ENCODE measurements at regions not wholly inside any gene's neighbourhood (a gene's known extent, or its start where the extent isn't known, plus 50 kb on each side); places are given as distances from the start of the nearest gene placed in this dataset.
"Not testable (repeated sequence)": the region's sequence is repeated elsewhere in the genome, so short reads cannot be mapped to it uniquely, and the experiment has no call there.

DNA sequence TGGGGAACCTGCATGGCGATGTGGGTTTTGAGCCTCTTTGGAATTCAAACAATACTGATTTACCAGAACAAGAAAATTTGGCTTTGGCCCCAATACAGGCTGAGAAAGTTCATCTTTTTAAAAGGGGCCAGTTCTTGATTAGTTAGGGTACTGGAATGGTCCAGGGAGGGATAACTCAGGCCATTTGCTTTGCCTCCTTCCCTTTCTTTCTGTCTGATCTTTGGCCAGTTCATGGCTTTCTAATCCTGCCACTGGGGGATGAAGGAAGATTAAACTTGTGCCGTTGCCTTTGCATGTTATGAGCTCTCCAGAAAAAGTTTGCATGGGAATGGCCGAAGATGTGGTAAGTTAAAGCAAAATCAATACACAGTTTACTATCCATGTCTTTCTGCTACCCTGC, 78.4 kb downstream of the ADAMTS15 start:
- no peak for DNase-seq (ENCODE audit: extremely low read depth in 1 of 2, low read depth in 1 of 2)

DNA sequence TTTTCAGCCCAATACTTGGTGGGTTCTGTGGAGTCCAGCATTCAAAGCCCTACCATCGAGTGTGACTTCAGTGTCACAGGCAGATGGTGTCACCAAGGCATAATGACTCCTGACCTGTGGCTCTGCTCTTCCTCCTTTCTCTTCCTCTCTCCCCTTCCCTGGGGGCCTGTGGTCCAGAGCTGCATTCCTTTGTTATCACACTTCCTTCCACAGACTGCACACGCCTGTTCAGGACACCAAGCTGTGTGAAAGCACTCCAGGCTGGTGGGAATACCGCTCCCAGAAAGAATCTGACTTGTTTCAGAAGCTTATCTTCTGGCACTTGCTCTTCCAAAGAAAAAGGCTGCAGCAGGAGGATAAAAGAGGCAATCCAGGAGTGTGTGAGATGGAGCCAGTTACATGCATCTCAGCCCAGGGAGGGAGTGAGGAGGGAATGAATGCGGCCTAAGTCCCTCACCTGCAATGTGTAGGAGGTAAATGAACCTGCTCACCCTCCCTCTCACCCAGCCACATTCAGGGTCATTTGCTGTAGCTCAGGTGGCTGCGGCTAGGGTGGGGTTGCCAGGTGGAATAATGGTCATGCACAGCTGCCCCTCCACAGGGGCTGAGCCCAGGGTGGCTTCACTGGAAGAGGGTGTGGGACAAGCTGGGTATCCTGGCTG, 79.3 kb downstream of the ADAMTS15 start:
- no peak for DNase-seq (ENCODE audit: extremely low read depth in 1 of 2, low read depth in 1 of 2)

DNA sequence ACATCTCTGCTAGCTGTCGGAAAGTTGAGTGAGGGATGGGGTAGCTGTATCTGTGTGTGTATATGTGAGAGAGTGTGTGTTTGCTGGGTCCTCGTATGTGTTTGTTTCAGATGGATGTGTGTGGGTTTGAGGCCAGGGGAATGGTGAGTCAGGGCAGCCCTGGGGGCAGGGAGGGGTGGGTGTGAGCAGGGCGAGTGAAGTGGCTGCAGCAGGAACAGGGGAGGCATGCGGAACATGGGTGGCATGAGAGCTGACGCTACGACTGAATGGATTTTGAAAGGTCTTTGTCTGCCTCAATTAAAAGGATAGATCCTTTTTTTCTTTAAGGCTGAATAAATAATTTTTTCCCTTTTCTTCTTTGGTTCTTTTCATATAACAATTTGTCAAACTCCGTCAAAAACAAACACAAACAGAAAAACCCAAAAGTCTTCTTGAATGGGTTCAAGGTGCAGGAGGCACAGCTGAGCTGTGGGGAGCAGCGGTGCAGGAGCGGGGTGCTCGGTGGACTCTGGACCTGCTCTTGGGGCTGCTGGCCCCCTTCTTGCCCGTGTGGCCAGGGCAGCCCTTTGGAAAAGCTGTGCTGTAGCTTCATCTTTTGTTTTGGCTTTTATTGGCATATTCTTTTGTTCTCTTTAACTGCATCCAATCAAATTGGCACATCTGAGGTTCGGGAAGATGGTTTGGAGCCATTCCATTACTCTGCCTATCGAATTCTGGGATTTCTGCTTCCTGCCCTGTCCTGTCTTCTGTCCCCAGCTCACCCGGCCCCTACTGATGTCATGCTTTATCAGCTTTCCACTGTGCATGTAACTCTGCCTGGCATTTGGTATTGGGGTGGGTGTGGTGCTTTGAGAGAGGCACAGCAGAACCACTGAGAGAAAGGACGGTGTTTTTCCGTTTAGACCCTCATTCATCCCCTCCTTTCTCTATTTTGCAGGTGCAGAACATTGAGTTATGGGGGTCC, 80.1 kb downstream of the ADAMTS15 start:
- no peak for DNase-seq (ENCODE audit: extremely low read depth in 1 of 2, low read depth in 1 of 2)

DNA sequence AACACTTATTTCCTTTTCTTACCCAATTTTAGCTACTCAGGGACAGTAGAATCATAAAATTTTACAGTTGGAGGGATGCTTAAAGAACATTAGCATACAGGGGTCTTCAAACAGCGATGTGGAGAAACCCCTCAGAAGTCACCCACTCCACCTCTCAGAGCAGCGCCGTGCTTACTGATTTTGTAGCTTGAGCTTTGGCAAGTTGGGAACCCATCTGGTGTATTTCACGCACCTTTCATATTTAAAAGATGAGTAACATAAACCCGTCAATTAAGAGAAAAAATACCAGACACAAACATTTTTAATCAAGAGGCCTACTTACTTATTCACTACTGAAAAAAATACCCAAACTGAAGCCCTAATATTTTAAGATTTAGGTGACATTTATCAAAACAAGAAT, 80.9 kb downstream of the ADAMTS15 start:
- DNase-seq (ENCODE audit: extremely low read depth in 1 of 2, low read depth in 1 of 2), result no peak

DNA sequence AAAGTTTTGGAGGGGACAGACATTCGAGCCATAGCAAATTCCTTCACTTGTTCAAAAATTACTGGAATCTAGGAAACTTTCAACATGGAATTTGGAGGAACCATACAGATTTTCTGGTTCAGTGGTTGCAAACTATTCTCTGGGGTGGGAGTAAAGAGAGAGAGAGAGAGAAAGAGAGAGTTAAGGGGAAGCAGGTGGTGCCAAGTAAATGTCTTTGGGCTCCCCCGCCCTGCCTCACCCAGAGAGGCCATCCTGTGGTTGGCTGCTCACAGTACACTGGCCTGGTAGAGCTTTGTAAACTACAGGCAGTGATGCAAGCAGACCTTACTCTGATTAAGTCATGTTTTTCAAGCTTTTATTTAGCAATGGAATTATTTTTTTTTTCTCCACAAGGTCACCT, 82.6 kb downstream of the ADAMTS15 start:
- DNase-seq (ENCODE audit: extremely low read depth in 1 of 2, low read depth in 1 of 2), result no peak

DNA sequence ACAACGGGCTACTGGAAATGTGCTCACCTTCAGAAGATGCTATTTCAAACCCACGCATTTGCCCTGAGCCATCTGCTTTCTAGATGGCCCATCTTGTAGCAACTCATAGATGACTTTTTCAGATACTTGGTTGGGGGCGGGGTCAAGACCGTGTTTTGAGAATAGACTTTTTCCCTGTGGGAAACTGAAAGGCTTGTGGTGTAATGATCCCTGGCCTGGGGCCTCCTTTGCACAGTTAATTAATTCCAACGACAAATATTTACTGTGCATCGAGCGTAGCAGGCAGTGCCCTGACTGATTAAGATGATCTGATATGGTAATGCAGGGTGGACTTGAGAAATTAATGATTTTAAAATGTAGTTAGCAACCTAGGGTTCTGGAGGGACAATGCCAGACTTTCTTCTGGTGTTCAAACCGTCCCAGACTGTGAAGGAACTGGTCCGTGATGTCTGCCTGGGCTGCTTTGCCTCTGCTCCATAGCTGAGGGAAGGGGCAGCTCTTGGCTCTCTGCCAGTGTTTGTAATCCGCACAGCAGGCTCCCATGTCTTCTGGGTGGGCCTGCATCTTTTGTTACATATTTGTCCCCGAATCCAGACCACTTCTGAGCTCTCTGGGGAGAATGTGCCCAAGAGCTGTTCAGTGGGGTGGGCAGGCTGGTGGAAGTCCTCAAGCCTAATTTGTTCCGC, 84.8 kb downstream of the ADAMTS15 start:
- no peak for DNase-seq (ENCODE audit: extremely low read depth in 1 of 2, low read depth in 1 of 2)

DNA sequence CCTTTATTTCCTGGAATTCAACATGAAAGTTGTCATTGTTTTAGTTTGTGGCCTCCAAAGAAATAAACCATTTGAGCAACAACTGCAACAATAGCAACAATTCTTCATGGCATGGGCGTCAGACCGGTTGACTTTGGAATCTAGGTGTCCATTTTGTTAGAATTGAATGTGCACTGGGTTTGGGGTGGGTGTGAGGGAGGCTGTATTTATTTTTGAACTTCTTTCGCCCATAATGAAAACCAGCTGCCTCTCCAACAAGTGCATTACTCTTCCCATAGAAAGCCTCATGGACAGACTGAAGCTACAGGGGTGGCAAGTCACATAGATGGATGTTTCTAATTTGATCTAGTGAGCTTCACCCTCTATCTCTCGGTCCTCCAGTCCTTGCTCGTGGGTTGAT, 85.4 kb downstream of the ADAMTS15 start:
- no peak for DNase-seq (ENCODE audit: extremely low read depth in 1 of 2, low read depth in 1 of 2)

DNA sequence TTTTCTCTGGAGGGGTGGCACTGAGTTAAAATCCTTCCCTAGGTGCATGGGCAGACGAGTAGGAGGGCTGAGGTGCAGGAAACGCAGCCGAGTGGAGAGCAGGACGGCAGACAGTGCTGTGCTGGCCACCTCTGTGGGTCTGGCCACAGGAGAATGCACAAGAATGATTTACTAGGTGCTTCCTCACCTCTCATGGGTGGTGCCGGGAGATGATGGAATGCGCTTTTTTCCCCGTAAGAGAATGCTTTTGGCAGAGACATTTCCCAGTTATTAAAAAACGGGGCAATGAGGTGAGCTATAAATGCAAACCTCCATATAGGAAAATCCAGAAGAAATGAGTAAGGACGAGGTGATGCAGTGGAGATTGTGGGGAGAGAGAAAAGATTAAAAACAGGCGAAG, 86.1 kb downstream of the ADAMTS15 start:
- DNase-seq (ENCODE audit: extremely low read depth in 1 of 2, low read depth in 1 of 2), result no peak

DNA sequence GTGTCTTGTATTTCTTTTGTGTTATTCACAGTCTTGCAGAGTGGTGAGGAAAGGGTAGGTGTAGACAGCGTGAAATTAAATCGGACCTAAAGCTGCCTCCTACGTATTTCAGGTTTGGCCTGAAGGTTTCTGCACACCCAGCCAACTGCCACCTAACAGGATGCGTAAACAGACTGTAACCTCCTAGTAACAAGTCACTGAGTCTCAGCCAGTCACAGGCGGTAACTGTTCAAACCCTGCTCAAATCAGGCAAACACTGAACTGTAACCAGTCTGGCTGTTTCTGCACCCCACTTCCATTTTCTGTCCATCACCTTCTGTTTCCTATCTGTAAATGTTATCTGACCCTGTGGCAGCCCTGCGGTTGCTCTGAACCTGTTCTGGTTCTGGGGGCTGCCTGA, 87.1 kb downstream of the ADAMTS15 start:
- DNase-seq (ENCODE audit: extremely low read depth in 1 of 2, low read depth in 1 of 2), result no peak

DNA sequence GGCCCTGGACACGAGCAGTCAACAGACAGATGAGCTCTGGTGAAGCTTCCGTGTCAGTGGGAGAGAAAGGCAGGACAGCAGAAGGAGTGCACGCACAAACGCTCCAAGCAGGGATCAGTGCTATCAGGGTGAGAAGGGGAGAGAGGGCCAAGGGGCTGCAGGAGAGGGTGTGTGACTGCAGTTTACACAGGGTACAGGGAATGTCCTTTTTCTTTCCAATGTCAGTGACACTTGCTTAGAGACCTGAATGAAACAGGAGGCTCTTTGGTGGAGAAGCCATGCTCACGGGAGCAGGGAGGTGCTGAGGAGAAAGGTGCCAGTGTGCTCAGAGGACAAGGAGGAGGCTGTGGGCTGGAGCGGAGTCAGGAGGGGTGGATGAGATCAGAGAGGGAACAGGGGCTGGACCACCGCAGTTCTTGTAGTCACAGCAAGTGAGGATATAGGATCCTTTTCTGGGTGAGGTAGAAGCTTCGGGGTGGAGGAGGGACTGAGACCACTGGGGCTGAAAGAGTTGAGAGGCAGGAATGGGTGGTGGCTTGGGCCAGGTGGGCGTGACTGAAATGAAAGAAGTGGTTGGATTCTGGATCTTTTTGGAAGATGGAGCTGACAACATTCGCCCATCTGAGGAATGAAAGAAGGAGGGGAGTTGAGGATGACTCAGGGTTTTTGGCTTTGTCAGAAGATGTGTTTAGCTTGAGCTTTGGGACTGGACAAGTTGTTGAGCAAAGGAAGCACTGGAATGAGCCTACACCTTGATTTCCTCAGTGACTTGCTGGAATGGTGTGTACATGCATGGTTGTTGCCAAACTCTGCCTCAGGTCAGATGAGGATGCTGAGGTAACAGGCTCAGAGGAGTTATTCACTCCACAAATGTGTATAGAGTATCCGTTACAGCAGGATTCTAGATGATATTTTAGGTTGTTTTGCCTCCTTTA, 87.9 kb downstream of the ADAMTS15 start:
- no peak for DNase-seq (ENCODE audit: extremely low read depth in 1 of 2, low read depth in 1 of 2)

DNA sequence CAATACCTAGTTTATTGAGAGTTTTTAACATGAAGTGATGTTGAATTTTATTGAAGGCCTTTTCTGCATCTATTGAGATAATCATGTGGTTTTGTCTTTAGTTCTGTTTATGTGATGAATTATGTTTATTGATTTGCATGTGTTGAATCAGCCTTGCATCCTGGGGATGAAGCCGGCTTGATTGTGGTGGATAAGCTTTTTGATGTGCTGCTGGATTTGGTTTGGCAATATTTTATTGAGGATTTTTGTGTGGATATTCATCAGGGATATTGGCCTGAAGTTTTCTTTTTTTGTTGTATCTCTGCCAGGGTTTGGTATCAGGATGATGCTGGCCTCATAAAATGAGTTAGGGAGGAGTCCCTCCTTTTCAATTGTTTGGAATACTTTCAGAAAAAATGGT, 91.2 kb downstream of the ADAMTS15 start:
- DNase-seq (ENCODE audit: extremely low read depth in 1 of 2, low read depth in 1 of 2), result not testable (repeated sequence)

DNA sequence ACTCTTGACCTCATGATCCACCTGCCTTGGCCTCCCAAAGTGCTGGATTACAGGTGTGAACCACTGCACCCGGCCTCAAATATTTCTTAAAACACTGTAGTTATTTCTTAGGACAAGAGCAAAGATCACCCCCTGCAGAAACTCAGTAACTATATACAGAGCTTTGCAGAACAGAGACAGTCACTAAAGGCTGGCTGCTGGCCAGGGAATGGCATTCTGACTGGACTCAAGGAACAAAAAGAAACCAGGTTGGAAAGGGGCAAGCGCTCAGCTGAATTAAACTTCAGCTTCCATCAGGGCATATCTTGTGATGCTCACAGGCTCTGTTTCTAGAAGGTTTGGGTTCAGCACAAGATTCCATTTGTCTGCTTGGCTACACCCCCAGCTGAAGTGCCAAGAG, 95.8 kb downstream of the ADAMTS15 start:
- DNase-seq (ENCODE audit: extremely low read depth in 1 of 2, low read depth in 1 of 2), result no peak

DNA sequence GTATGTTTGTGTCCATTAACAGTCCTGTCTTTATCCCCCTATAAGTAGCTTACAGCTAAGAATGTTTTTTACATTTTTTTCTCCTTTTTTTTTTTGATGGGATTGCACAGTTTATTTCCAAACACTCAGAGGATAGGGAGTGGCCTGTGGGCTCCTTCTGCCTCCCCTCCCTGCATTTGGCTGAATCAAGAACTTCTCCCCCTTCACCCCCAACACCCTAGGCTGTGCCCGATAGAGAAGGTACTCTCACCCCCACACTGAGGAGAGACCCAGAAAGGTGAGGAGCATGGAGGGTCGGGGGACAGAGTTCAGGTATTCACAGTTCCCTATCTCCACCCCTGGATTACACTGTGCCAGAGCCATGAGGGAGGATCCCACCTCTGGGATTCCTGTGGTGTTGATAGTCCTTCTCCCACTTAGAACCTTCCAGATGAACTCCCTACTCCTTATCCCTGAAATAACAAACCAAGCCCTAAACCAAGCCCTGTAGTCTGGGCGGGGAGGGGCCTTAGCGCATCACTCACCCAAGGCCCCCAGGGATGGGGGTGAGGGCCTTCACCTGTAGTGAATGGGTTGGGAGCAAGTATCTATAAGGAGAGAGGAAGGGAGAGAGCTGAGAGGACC, 97.1 kb downstream of the ADAMTS15 start:
- no peak for DNase-seq (ENCODE audit: extremely low read depth in 1 of 2, low read depth in 1 of 2)

DNA sequence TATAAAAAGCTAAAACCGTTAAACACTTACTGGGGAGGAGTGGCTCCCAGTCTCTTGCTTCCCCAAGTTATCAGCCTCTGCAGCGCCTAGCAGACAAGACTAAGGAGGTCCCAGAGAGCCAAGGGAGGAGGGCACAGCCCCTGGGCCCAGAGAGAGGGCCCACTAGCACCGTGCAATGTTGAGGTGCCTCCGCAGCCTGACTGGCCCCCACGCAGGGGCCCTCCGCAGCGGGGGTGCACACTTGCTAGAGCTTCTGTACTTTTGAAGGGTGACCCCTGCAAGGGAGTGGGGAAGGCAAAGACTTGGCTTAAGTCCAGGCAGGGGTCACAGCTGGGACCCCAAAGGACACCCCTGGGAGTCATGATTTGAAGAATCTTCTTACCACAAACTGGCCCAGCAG, 98.0 kb downstream of the ADAMTS15 start:
- no peak for DNase-seq (ENCODE audit: extremely low read depth in 1 of 2, low read depth in 1 of 2)

DNA sequence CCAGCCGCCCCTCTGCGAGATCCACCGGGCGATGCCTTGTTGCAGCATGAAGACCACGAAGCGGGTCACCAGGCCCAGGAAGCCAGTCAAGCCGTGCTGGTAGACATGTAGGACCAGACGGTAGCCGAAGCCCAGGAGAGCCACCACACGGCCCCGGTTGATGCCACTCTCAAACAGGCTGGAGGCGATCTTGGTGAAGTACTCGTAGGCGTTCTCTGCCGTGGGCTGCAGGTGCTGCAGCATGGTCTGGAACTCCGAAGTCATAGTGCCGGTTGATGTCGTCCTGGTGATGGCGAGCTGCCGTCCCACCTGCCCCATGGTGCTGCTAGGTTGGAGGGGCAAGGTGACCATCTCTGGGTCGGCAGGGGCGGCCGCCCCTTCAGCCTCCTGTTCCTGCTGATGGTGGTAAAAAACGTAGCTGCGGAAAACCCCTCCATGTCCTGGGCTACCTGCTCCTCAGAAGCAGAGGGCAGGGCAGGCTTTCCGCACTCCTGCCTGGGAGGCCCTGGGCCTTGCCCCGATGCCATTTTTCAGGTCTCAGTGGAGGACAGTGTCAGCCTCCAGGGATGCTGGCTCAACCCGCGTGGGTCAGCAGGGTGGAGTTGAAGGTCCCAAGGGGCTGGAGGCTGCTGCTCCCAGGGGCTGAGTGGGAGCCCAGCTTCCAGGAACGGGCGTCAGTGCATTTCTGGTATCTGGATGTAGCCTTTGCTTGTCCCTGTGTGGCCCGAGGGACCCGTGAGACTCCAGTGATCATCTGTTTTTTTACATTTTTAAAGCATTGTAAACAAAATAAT, 98.7 kb downstream of the ADAMTS15 start:
- no peak for DNase-seq (ENCODE audit: extremely low read depth in 1 of 2, low read depth in 1 of 2)

DNA sequence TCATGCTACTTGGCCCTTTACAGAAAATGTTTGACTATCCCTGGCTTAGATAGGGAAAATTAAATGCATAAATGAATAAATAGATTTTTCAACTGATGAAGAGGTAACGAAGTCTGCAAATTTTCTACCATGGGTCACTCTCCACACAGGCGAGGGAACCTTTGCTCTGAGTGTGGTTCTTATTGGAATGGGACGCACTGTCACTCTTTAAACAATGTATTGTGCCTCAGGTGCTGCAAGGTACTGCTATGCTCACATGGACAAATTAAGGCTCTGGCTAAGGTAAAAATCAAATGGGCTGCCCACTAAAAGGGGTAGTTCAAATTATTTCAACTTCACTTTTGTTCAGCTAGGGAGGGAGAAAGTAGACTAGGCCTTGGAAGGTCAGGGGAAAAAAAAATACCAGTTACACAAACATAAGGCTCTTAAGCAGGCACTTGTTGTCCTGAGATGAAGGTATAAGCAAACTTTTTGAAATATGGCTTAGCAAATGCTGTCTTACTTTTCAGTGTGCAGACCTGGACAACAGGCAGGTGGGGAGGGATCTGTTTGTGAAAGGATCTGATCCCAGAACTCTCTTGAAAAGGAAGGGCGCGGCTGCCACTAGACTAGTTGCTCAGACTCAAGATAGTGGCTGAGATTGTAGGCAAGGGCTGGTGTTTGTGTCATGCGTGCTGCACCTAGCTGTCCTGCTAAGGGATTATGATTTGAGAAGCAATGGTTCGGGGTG, 99.5 kb downstream of the ADAMTS15 start:
- DNase-seq (ENCODE audit: extremely low read depth in 1 of 2, low read depth in 1 of 2), result no peak

DNA sequence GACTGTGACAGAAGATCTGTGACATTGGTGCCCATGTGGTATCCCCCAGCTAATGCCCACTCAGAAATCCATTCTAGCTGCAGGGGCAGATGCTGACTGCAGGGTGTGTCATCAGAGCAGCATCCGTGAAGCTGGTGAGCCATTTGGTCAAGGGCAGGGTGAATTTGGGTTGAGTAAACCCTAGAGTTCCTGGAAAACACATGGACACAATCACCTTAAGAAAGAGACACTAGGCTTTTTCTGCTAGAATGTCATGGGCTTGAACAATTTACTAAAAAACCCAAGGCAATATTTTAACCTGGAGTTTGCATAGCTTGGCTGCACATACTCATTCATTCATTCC, 100.0 kb downstream of the ADAMTS15 start:
- DNase-seq (ENCODE audit: extremely low read depth in 1 of 2, low read depth in 1 of 2), result no peak

DNA sequence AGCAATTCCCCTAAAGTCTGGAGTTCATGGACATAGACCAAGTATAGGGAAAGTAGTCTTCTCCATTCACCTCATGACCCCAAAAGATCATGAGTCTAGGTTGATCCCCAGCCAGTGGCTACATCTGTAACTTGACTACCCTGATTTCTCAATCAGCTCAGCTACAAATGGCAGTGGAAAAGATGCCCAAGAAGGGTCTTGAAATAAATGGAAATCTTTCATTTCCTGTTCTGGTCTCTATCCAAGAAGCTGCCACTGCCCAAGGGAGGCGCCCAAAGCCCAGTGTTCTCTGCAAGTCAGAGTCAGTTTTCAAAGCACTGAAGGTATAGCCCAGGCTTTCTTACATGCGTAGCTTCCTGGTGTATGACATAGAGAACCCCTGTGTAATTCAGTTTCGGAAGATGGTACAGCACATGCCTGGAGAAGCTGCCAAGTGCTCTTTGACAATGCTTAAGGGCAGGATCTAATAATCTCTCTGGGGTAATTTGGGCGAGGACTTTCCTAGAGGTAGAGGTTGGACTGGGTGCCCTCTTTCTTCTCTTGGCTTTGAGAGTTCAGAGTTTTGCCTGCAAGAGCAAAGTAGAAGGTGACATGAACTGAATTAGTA, 101.1 kb downstream of the ADAMTS15 start:
- DNase-seq (ENCODE audit: extremely low read depth in 1 of 2, low read depth in 1 of 2), result no peak

Data from stimulated activated CD8-positive, alpha-beta memory T cell treated with anti-CD3 and anti-CD28 coated beads, Interleukin-7, amount 100 ng/mL, for 48 hours (primary cell).